AG08396 (cell line): ENCODE measurements at regions not wholly inside any gene's neighbourhood (a gene's known extent, or its start where the extent isn't known, plus 50 kb on each side); places are given as distances from the start of the nearest gene placed in this dataset.
"Not testable (repeated sequence)": the region's sequence is repeated elsewhere in the genome, so short reads cannot be mapped to it uniquely, and the experiment has no call there.

ENCODE experiments used
- DNase-seq: peaks from one replicate; pipeline ENCODE4 v3.0.0; 2012; ENCODE audit warnings: low spot score, mixed read lengths

GRCh38 chr12:115394496-115395220 lies 710.7 kb upstream of the TBX3 start:
- no peak for DNase-seq

DNA sequence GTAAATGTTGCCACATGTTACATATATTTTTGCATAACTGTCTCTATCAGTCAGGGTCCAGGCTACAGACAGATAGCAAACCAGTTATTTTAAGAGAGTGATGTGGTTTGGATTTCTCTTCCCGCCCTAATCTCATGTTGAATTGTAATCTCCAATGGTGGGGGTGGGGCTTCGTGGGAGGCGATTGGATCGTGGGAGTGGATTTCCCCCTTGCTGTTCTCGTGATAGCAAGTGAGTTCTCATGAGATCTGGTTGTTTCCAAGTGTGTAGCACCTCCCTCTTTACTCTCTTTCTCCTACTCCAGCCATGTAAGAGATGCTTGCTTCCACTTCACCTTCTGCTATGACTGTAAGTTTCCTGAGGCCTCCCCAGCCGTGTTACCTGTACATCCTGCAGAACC lies 704.2 kb upstream of the TBX3 start:
- no peak for DNase-seq

- no peak for DNase-seq
These were observed 703.5 kb upstream of the TBX3 start for GRCh38 chr12:115387467-115387901.

DNA sequence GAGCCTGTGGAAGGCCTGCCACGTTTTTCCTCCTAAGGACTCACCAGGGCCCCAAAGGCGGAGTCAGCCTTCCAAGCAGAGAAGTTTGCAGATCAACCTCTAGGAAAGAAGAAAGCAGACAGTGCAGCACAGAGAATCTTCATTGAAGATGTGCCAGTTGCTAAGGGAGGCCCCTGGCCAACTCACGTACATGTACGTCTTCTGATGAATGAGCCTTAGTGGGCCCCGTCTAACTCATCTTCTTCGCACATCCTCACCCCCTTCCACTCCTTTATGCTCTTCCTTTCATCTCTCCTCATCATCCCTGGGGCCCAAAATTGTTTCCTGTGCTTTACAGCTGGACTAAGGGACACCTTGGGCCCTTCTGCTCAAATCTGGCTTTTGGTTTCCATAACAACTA lies 703.0 kb upstream of the TBX3 start:
- DNase-seq = no peak

- DNase-seq = no peak
These were observed 701.2 kb upstream of the TBX3 start for GRCh38 chr12:115385141-115385540.

GRCh38 chr12:115384391-115384790 lies 700.4 kb upstream of the TBX3 start:
- DNase-seq = no peak

DNA sequence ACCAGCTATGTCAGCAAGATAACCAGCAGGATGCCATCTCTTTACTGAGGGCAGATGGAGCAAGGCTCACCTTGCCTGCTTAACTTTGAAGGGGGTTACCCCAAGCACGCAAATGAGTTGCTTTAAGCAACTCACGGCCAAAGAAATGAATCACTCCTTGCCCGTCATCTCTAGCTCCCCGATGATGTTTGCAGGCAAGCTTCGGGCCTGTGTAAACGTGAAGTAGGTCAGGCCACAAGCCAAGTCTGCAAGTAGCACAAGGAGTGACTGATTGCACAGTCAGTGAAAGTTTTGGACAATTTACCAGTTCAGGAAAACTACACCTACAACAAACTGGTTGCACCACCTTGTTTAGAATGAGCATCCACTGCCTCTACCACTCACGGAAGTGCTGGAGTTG lies 699.7 kb upstream of the TBX3 start:
- peak; percentile 53 for DNase-seq

- DNase-seq = no peak
These were observed 698.7 kb upstream of the TBX3 start for GRCh38 chr12:115382681-115383080.

DNA sequence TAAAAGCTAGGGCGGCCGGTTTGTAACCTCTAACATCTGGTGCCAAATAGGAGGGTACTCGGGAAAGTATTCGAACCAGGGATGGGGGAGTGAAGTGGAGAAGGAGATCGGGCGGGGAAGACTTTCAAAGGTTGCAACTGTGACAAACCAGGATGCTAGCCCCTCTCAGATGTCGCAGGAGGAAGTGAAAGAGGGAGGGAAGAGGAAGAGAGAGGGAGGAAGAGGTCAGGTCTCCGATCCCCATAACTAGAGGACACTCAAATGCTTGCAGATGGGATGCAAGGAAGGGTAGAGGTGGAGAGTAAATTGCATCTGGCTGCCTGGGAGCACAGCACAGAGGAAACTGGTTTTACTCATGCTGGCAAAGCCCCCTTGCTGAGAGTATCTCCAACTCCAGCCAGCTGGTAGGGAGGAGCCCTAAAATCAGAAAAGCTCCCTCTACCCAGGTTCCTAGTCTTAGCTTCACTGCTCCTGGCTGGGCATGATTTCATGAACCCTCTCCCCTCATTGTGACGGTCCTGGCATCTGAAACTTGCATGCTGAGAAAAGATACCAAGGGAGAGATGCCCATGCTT lies 696.7 kb upstream of the TBX3 start:
- no peak for DNase-seq

DNA sequence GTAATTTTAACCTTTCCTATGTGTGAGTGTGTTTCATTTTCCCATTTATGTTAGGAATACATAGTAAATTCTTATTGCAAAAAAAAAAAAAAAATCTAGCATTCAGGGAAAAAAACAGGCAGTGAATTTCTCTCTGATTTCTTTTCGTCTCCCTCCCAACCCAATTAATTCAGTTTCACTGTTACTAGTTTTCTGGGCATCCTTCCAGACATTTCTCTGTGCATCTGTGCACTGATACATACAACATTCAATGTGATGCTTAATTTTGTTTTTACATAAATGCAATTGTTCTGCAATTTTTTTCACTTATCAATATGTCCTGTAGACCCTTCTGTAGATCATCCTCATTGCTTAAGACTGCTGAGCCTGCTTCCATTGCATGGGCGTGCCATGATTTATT lies 694.3 kb upstream of the TBX3 start:
- no peak for DNase-seq

DNA sequence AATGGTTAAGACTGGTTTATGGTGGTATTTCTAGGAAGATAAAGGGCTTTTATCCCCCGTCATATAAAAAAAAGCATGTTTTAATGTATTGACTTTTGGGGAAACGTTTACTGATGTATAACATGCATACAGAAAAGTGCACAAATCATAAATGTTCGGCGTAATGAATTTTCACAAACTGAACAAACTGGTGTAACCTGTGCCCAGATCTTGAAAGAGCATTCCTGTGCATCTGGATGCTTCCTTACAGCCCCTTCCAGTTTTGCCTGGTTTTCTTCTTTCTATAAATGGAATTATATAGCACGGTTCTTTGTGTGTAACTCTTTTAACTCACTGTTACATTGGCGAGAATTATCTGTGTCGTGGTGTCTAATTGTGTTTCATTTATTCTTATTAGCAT lies 693.8 kb upstream of the TBX3 start:
- no peak for DNase-seq

DNA sequence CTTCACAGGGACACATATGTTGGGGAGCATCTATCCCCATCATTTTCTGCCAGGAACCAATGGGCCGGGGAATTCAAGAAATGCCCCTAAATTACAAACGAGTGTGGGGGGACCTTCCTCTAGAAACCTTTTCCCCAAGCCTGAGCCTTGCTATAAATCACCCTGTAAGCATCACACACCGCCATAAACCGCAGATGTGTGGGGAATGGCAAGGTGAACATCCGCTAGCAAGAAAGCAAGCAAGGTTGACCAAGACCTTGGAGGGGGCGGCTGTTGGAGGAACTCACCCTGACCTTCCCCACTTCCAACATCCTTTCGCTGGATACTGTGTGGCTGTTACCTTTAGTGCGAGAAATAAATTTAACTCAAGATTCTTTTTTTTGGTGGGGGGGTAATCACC lies 693.3 kb upstream of the TBX3 start:
- no peak for DNase-seq

DNA sequence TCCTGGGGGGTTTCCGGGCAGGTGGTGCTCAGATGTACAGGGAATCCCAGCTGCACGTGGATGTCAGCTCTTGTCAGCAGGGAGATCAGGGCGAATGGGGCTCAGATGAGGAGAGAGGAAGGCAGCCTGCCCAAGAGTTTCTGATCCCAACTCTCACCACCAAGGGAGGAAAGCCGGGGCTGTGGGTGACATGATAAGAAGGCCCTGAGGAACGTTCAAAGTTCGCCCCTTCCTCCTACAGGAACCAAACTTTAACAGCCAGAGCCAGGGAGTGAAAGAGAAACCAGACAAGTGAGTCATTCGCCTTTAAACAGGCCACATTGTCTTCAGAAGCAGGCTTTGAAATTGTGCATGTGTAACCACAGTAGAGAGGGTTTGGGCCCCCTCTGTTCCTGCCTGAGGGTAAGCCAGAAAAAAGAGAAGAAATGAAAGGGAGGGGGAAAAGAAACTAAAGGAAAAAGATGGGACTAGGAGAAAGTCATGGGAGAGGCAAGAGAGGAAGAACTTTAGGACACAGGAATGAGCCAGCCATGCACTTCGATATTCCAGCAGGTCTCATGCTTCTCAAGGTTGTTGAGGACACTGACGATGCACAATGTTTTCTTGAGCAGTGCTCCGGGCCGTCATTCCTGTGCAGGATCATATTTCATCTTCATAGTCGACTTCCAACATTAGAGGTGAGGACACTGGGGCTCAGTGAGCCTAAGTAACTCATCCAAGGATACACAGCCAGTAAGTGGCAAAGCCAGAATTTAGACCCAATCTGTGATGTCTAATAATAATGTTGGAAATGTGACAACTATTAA lies 691.4 kb upstream of the TBX3 start:
- DNase-seq = peak; percentile 53

DNA sequence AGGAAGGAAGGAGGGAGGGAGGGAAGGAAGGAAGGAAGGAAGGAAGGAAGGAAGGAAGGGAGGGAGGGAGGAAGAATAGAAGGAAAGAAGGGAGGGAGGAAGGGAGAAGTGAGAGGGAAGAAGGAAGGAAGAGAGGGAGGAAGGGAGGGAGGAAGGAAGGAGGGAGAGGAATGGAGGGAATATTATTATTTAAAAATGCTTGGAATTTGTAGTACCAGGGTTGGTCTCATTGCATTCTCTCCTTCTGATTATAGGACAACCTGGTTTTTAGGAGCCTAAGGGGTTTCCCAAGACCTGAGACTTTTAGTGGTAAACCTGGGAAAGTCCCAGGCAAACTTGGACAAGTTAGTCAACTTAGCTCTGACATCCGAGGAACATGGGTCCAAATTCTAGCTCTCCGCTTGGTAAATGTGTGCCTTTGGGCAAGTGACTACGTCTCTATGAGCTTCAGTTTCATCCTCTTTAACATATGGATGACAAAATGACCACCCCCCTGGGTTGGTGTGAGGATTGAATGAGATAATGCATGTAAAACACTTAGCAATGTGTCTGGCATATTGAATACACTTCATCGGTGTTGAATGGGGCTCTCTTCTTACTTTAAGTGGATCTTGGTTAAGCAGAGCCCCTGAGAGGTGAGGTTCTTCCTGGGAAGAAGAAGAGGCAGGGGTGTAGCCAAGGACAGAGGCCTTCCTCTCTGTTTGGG lies 690.7 kb upstream of the TBX3 start:
- DNase-seq = no peak

DNA sequence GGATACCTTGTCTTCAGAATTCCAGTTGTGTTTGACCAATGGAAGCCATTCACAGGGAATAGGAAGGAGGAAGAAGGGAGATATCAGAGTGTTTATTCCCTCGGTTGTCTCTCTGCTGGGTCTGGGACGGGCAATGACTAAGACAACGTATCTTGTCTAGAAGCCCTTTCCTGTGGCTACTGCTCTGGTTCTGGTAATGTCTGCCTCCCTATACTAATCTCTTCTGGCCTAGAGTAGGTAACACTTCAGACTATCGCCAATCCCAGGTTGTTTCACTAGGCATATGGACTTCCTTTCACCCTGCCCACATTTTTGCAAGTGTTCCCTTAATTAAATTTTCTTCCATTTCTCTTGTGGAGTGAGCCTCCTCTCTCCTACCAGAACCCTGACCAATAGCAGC lies 687.7 kb upstream of the TBX3 start:
- no peak for DNase-seq

GRCh38 chr12:115370650-115371049 lies 686.7 kb upstream of the TBX3 start:
- DNase-seq = no peak

GRCh38 chr12:115370207-115370606 lies 686.2 kb upstream of the TBX3 start:
- no peak for DNase-seq

- DNase-seq = not testable (repeated sequence)
These were observed 682.3 kb upstream of the TBX3 start for GRCh38 chr12:115366277-115366676.

GRCh38 chr12:115365765-115366164 lies 681.8 kb upstream of the TBX3 start:
- DNase-seq = not testable (repeated sequence)

- DNase-seq = no peak
These were observed 680.9 kb upstream of the TBX3 start for GRCh38 chr12:115364921-115365320.

DNA sequence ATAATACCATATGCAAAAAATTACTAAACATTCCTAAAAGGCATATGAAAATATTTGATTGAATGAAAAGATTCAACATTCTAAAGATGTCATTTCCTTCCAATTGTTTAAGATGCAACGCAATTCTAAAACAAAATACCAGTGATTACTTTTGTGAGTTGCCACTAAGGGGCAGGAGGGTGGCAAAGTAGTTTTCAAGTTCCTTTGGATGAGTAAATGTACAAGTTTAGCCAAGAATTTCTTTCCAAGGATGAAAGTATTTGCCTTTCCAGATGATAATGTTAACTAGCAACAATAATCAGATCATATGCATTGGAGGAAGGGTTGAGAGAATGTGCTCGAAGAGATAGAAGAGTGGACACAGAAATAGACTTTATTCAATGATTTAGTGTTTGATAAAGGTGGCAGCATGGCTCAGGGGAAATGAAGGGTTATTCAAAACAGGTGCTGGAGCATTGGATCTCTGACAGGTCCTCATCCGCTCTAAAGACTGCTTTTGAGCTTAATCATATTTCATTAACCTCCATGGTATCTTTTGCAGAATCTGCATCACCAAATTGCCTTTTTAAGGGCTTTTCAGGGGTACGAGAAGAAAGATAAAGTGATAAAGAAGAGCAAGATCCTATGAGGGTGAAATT lies 678.5 kb upstream of the TBX3 start:
- DNase-seq = no peak

DNA sequence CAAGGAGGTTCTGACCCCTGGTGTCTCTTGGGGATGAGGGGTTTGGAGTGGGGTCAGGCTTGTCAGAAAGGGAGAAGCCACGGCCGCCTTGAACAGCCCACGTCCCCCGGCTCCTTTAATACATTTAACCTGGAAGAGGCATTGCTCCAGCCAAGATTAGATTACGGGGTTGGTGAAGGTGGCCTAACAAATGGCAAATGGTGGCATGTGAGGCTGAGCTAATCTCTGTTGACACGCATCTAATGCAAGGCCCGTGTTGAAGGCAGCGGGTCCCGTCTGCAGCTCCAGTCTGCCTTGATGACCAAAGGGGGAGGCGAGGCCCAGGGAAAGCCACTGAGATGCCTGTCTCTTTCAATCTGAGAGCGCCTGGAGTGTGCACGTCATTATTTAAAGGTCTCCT lies 673.7 kb upstream of the TBX3 start:
- no peak for DNase-seq
